H9 (cell line): ENCODE measurements at regions not wholly inside any gene's neighbourhood (a gene's known extent, or its start where the extent isn't known, plus 50 kb on each side); places are given as distances from the start of the nearest gene placed in this dataset.

Experiments used
- DNase-seq: peaks from one replicate; pipeline ENCODE4 v3.0.0-alpha.2; 2017
- H2AFZ ChIP-seq: one replicate; pipeline ENCODE4 v1.6.1; 2013; ENCODE audit warnings: mild to moderate bottlenecking, low read length, control low read depth, moderate library complexity
- H2AK5ac ChIP-seq: 2 replicates; pipeline ENCODE4 v1.6.1; 2013; ENCODE audit warnings: low read length, control low read depth, mixed read lengths; ENCODE audit not compliant: insufficient read length
- H2BK120ac ChIP-seq: one replicate; pipeline ENCODE4 v1.6.1; 2013; ENCODE audit warnings: low read depth, mild to moderate bottlenecking, low read length, control low read depth, inconsistent platforms; ENCODE audit not compliant: poor library complexity, severe bottlenecking
- H2BK12ac ChIP-seq: 2 replicates; pipeline ENCODE4 v1.6.1; 2013; ENCODE audit warnings: low read length, control low read depth, mixed read lengths, low read depth; ENCODE audit not compliant: insufficient read length
- H2BK15ac ChIP-seq: 2 replicates; pipeline ENCODE4 v1.6.1; 2013; ENCODE audit warnings: low read depth, low read length, control low read depth
- H2BK20ac ChIP-seq: one replicate; pipeline ENCODE4 v1.6.1; 2013; ENCODE audit warnings: low read depth, mild to moderate bottlenecking, low read length, control low read depth, inconsistent platforms; ENCODE audit not compliant: poor library complexity, severe bottlenecking
- H2BK5ac ChIP-seq: 2 replicates; pipeline ENCODE4 v1.6.1; 2013; ENCODE audit warnings: low read length, control low read depth, mixed read lengths; ENCODE audit not compliant: insufficient read length
- H3K14ac ChIP-seq: 2 replicates; pipeline ENCODE4 v1.6.1; 2013; ENCODE audit warnings: low read length, control low read depth; ENCODE audit not compliant: insufficient read depth
- H3K18ac ChIP-seq: 2 replicates; pipeline ENCODE4 v1.6.1; 2013; ENCODE audit warnings: low read depth, mild to moderate bottlenecking, mixed read lengths, low read length, control low read depth; ENCODE audit not compliant: insufficient read length
- H3K23ac ChIP-seq: 2 replicates; pipeline ENCODE4 v1.6.1; 2013; ENCODE audit warnings: low read length, control low read depth, mixed read lengths, low read depth; ENCODE audit not compliant: insufficient read length
- H3K23me2 ChIP-seq: 2 replicates; pipeline ENCODE4 v1.6.1; 2013; ENCODE audit warnings: low read depth, mild to moderate bottlenecking, mixed read lengths, low read length, control low read depth; ENCODE audit not compliant: insufficient read length, poor library complexity, severe bottlenecking
- H3K27ac ChIP-seq: 2 replicates; pipeline ENCODE4 v1.5.1; 2013; ENCODE audit warnings: low read length, control low read depth, mixed read lengths, low read depth; ENCODE audit not compliant: insufficient read length
- H3K27me3 ChIP-seq: 2 replicates; pipeline ENCODE4 v1.6.1; 2013; ENCODE audit warnings: low read length, control low read depth, inconsistent platforms; ENCODE audit not compliant: insufficient read depth
- H3K4ac ChIP-seq: 2 replicates; pipeline ENCODE4 v1.6.1; 2013; ENCODE audit warnings: low read depth, mild to moderate bottlenecking, control low read depth, inconsistent platforms, low read length, moderate library complexity
- H3K4me1 ChIP-seq: 2 replicates; pipeline ENCODE4 v1.6.1; 2013; ENCODE audit warnings: low read length, control low read depth, inconsistent platforms; ENCODE audit not compliant: insufficient read depth
- H3K4me2 ChIP-seq: 2 replicates; pipeline ENCODE4 v1.6.1; 2013; ENCODE audit warnings: low read length, control low read depth, mixed read lengths; ENCODE audit not compliant: insufficient read length, insufficient read depth
- H3K56ac ChIP-seq: 2 replicates; pipeline ENCODE4 v1.6.1; 2013; ENCODE audit warnings: low read depth, mild to moderate bottlenecking, mixed read lengths, low read length, control low read depth; ENCODE audit not compliant: insufficient read length
- H3K79me1 ChIP-seq: 2 replicates; pipeline ENCODE4 v1.6.1; 2013; ENCODE audit warnings: low read depth, mild to moderate bottlenecking, moderate library complexity, low read length, control low read depth, inconsistent platforms; ENCODE audit not compliant: insufficient read depth, poor library complexity, severe bottlenecking
- H3K79me2 ChIP-seq: 2 replicates; pipeline ENCODE4 v1.6.1; 2013; ENCODE audit warnings: low read length, control low read depth, inconsistent platforms; ENCODE audit not compliant: insufficient read depth
- H3K9ac ChIP-seq: 2 replicates; pipeline ENCODE4 v1.6.1; 2013; ENCODE audit warnings: low read length, control low read depth, mixed read lengths; ENCODE audit not compliant: insufficient read length; ENCODE audit errors: extremely low read depth
- H3K9me3 ChIP-seq: one replicate; pipeline ENCODE4 v1.6.1; 2013; ENCODE audit warnings: low read depth, low read length, inconsistent platforms; ENCODE audit not compliant: control insufficient read depth
- H3T11ph ChIP-seq: one replicate; pipeline ENCODE4 v1.6.1; 2013; ENCODE audit warnings: mild to moderate bottlenecking, low read length, control low read depth, inconsistent platforms
- H4K20me1 ChIP-seq: one replicate; pipeline ENCODE4 v1.6.1; 2013; ENCODE audit not compliant: control insufficient read depth, insufficient read length, insufficient read depth
- H4K5ac ChIP-seq: 2 replicates; pipeline ENCODE4 v1.6.1; 2013; ENCODE audit warnings: low read depth, mild to moderate bottlenecking, mixed read lengths, low read length, control low read depth; ENCODE audit not compliant: insufficient read length
- H4K8ac ChIP-seq: replicated peaks from 2 replicates; pipeline ENCODE4 v1.6.1; 2013; ENCODE audit warnings: low read length, control low read depth, mixed read lengths, low read depth; ENCODE audit not compliant: insufficient read length
- H4K91ac ChIP-seq: 2 replicates; pipeline ENCODE4 v1.6.1; 2013; ENCODE audit warnings: low read depth, mild to moderate bottlenecking, moderate library complexity, mixed read lengths, low read length, control low read depth; ENCODE audit not compliant: insufficient read length
- H3K27ac Mint-ChIP-seq, 3 experiments: 2 replicates in 2 of 3; 3 replicates in 1 of 3; pipeline ENCODE4 v1.8.0; 2020 to 2021; ENCODE audit warnings: mixed read lengths in 3 of 3, mild to moderate bottlenecking in 1 of 3, moderate library complexity in 1 of 3
- H3K27me3 Mint-ChIP-seq: 2 replicates; pipeline ENCODE4 v1.8.0; 2021; ENCODE audit warnings: low read depth, mild to moderate bottlenecking, moderate library complexity, mixed read lengths
- H3K36me3 Mint-ChIP-seq, 3 experiments: 2 replicates in 2 of 3; 3 replicates in 1 of 3; pipeline ENCODE4 v1.8.0; 2020 to 2021; ENCODE audit warnings: low read depth in 3 of 3, mixed read lengths in 3 of 3; ENCODE audit not compliant: insufficient read depth in 1 of 3
- H3K4me1 Mint-ChIP-seq, 2 experiments: 2 replicates each; pipeline ENCODE4 v1.8.0; 2020; ENCODE audit warnings: mixed read lengths in 2 of 2
- H3K4me3 Mint-ChIP-seq, 2 experiments: 2 replicates in 1 of 2; 3 replicates in 1 of 2; pipeline ENCODE4 v1.8.0; 2020 to 2021; ENCODE audit warnings: mild to moderate bottlenecking in 2 of 2, mixed read lengths in 2 of 2, moderate library complexity in 1 of 2
- H3K9me3 Mint-ChIP-seq, 2 experiments: 2 replicates in 1 of 2; 3 replicates in 1 of 2; pipeline ENCODE4 v1.8.0; 2020; ENCODE audit warnings: mild to moderate bottlenecking in 2 of 2, mixed read lengths in 2 of 2, moderate library complexity in 1 of 2
- CTCF ChIP-seq: fragments of 200-600 bp; sonication (generic); conservative IDR thresholded peaks from 3 replicates; pipeline ENCODE4 v1.8.0; 2021; ENCODE audit warnings: antibody characterized with exemption, mild to moderate bottlenecking

- Histone ChIP-seq H2AK5ac (no peak overlapping the region), H2BK12ac (no peak overlapping the region), H2AFZ (no peak overlapping the region), H4K5ac (no peak overlapping the region), H2BK20ac (no peak overlapping the region), H4K8ac (no peak overlapping the region), H2BK15ac (no peak overlapping the region), H3K79me2 (no peaks in the 10 kb centered on the region), H3K23me2 (no peaks in the 10 kb centered on the region), H3K27me3 (no peaks in the 10 kb centered on the region), H3K56ac (no peak overlapping the region), H3K18ac (no peak overlapping the region), H3K4me1 (no peaks in the 10 kb centered on the region), H3K4ac (no peak overlapping the region), H2BK120ac (no peak overlapping the region), H3T11ph (no peak overlapping the region), H3K79me1 (no peaks in the 10 kb centered on the region), H2BK5ac (no peak overlapping the region), H4K91ac (no peak overlapping the region), H3K14ac (no peak overlapping the region), H3K23ac (no peak overlapping the region), H4K20me1 (no peaks in the 10 kb centered on the region), H3K4me2 (no peak overlapping the region), H3K9me3 (no peaks in the 10 kb centered on the region), H3K27ac (no peak overlapping the region), H3K9ac (no peak overlapping the region)
- Mint-ChIP-seq H3K27ac (no peak overlapping the region), H3K4me1 (peaks cover 0 to 2% of the 10 kb centered on the region in 2 experiments; a peak in 1 of 4 replicates), H3K27me3 (no peaks in the 10 kb centered on the region), H3K36me3 (peaks cover 0 to 3% (median 0%) of the 10 kb centered on the region in 3 experiments; a peak in 1 of 7 replicates), H3K4me3 (no peak overlapping the region), H3K9me3 (no peaks in the 10 kb centered on the region; a peak in 1 of 5 replicates)
- no peak for DNase-seq
- TF ChIP-seq CTCF = no peak
Measured at GRCh38 chr11:104279587-104279986, 115.6 kb upstream of the PDGFD start.
